GM18502 (cell line): ENCODE measurements at regions not wholly inside any gene's neighbourhood (a gene's known extent, or its start where the extent isn't known, plus 50 kb on each side); places are given as distances from the start of the nearest gene placed in this dataset.
A peak's percentile ranks its signal among the peaks of the same experiment; 100 is the strongest.
"Not testable (repeated sequence)": the region's sequence is repeated elsewhere in the genome, so short reads cannot be mapped to it uniquely, and the experiment has no call there.

Experiments
- ATAC-seq: cut with Tn5 transposase; IDR thresholded peaks from one replicate; pipeline ENCODE4 v1.9.1; 2021; ENCODE audit warnings: mild to moderate bottlenecking; ENCODE audit not compliant: unreplicated experiment, poor library complexity

GRCh38 chr17:27199948-27200347 is 94.0 kb upstream of the WSB1 start:
- no peak for ATAC-seq

GRCh38 chr17:27200476-27200875 is 93.4 kb upstream of the WSB1 start:
- ATAC-seq = no peak

GRCh38 chr17:27203241-27203640 is 90.7 kb upstream of the WSB1 start:
- ATAC-seq = no peak

- ATAC-seq = no peak
These were observed 87.5 kb upstream of the WSB1 start for GRCh38 chr17:27206447-27206846.

- ATAC-seq = no peak
These were observed 86.8 kb upstream of the WSB1 start for GRCh38 chr17:27207073-27207513.

- ATAC-seq = not testable (repeated sequence)
These were observed 85.5 kb upstream of the WSB1 start for GRCh38 chr17:27208370-27208769.

GRCh38 chr17:27209316-27209715 is 84.6 kb upstream of the WSB1 start:
- ATAC-seq = no peak

- not testable (repeated sequence) for ATAC-seq
These were observed 83.1 kb upstream of the WSB1 start for GRCh38 chr17:27210809-27211208.

GRCh38 chr17:27216836-27217235 is 77.1 kb upstream of the WSB1 start:
- ATAC-seq = peak; percentile 30

GRCh38 chr17:27217631-27218030 is 76.3 kb upstream of the WSB1 start:
- peak; percentile 81 for ATAC-seq

- ATAC-seq = no peak
These were observed 75.9 kb upstream of the WSB1 start for GRCh38 chr17:27218041-27218440.

GRCh38 chr17:27218719-27219488 is 75.0 kb upstream of the WSB1 start:
- ATAC-seq = peak; percentile 76

- ATAC-seq = no peak
These were observed 71.4 kb upstream of the WSB1 start for GRCh38 chr17:27222515-27222914.

GRCh38 chr17:27224526-27225315 is 69.2 kb upstream of the WSB1 start:
- ATAC-seq = no peak

GRCh38 chr17:27226611-27227230 is 67.2 kb upstream of the WSB1 start:
- no peak for ATAC-seq

- no peak for ATAC-seq
These were observed 62.9 kb upstream of the WSB1 start for GRCh38 chr17:27230996-27231395.

GRCh38 chr17:27232328-27232727 is 61.6 kb upstream of the WSB1 start:
- ATAC-seq = no peak

- no peak for ATAC-seq
These were observed 60.9 kb upstream of the WSB1 start for GRCh38 chr17:27233059-27233458.

GRCh38 chr17:27233776-27234175 is 60.1 kb upstream of the WSB1 start:
- no peak for ATAC-seq

- ATAC-seq = no peak
These were observed 57.1 kb upstream of the WSB1 start for GRCh38 chr17:27236717-27237315.

- no peak for ATAC-seq
These were observed 56.0 kb upstream of the WSB1 start for GRCh38 chr17:27237890-27238289.
